HG03469 (cell line): ENCODE measurements at regions not wholly inside any gene's neighbourhood (a gene's known extent, or its start where the extent isn't known, plus 50 kb on each side); places are given as distances from the start of the nearest gene placed in this dataset.

Experiments
- ATAC-seq: cut with Tn5 transposase; IDR thresholded peaks from one replicate; pipeline ENCODE4 v1.9.1; 2021; ENCODE audit warnings: mild to moderate bottlenecking, moderate library complexity, moderate number of reproducible peaks; ENCODE audit not compliant: unreplicated experiment

DNA sequence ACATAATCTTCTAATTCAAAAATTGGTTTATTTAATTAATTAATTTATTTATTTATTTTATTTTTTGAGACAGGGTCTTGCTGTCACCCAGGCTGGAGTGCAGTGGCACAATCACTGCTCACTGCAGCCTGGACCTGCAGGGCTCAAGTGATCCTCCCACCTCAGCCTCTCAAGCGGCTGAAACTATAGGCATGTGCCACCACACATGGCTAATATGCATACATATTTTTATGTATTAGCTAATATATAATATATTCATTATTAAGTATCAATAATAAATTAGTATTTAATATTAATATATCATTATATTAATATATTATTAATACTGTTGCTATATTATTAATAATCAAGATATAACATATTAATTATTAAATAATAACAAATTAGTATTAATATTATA is 406.7 kb downstream of the GPATCH2 start:
- no peak for ATAC-seq

DNA sequence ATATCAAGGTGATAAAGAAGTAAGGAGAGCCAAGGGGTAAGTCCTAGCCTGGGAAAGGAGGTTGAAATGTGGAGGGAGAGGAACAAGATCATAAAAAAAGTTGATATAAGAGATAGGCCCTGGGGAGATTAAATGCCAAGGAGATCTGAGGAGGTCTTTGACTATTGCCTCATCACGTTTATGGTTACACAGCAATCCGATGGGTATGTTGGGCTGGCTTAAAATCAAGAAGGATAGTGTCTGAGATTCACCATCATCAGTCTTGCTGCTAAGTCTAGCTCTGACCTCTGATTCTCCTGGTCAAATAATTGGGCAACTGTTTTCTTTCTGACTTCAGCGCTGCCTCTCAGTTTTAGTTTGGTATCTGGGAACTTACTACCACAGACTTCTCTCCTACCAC is 416.3 kb downstream of the GPATCH2 start:
- no peak for ATAC-seq

DNA sequence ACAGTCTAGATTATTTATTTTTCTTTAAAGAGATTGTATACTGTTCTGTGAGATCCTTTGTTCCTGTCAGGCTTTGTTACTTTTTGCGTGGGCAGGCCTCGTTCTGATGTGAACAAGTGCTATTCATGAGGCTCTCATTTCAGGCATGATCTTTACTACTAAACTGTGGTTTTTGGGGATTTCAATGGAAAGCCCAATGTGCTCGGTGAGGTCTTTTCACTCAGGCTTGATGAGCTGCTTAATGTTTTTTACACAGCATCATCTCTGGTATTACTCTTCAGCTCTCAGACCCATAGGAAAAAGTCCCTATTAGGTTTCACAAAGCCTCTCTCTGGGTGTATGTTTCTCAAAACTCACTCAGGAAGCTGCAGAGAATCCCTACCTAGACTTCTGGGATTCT is 419.4 kb downstream of the GPATCH2 start:
- ATAC-seq = peak; percentile 62

GRCh38 chr1:217205578-217205977 is 425.3 kb downstream of the GPATCH2 start:
- no peak for ATAC-seq

DNA sequence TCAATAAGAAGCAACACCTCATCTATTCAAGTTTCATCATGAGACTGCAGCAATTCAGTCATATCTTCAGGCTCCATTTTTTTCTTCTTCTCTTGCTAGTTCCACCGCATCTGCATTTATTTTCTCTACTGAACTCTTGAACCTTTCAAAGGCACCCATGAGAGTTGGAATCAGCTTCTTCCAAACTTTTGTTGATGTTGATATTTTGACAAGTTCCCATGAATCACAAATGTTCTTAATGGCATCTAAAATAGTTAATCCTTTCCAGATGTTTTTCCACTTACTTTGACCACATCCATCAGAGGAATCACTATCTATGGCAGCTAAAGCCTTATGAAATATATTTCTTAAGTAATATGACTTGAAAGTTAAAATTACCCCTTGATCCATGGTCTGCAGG is 434.3 kb downstream of the GPATCH2 start:
- ATAC-seq = no peak

DNA sequence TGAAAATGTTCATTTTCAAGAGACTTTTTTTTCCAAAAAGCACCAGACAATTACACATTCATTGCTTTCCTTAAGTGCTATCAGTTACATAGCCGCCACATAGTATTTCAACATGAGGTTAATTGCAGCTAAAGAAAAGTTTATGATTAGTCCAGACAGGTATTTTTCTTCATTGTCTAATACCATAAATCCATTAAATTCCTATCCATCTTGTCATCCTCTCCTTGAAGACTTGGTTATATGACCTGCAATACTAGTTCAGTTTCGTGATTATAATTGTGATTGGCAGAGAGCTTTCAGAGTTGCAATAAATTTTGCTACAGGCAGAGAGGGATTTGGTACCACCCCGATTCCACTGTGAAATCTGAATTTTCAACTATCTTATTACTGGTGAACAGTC is 437.7 kb downstream of the GPATCH2 start:
- no peak for ATAC-seq

- ATAC-seq = no peak
These were observed 439.4 kb downstream of the GPATCH2 start for GRCh38 chr1:217191441-217191840.

- ATAC-seq = no peak
These were observed 440.5 kb downstream of the GPATCH2 start for GRCh38 chr1:217190359-217190758.

GRCh38 chr1:217189362-217189761 is 441.5 kb downstream of the GPATCH2 start:
- ATAC-seq = no peak

DNA sequence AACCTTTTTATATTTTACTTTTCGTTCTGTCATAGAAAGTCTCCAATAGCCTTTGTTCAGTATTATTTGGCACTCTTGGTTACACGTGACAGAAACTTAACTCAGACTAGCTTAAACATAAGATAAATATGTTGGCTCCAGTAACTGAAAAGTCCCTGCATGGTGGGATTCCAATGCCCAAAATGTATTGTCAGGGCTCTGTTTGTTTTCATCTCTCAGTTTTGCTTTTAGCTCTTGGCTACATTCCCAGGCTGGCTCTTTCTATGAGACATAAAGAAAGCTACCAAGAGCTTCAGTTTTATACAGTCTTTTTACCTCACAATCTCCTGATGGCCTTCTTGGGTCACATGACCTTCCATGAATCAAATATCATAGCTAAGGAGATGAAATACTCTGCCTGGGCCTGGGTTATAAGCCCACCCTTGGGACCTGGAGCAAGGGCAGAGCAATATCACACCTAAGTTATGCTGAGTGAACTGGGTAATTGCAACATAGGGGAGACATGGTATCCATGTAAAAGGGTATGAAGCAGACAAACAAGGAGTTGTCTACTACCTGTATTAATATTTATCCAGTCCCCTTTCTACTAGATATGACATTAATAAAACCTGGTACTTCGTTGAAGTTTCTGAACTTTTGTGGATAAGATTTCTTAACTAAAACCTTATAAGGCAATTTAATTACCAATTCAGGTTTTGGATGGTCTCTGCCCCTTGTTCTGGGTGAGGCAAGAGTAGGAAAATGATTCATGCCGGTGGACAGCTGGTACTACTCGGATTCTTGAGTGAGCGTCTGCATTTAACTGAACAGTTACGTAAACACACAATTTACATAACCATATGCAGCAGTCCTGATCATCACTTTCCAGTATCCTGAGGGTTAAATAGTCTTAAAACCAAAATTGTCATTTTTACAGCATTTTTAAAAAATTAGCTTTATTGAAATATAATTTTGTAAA is 442.3 kb downstream of the GPATCH2 start:
- no peak for ATAC-seq

DNA sequence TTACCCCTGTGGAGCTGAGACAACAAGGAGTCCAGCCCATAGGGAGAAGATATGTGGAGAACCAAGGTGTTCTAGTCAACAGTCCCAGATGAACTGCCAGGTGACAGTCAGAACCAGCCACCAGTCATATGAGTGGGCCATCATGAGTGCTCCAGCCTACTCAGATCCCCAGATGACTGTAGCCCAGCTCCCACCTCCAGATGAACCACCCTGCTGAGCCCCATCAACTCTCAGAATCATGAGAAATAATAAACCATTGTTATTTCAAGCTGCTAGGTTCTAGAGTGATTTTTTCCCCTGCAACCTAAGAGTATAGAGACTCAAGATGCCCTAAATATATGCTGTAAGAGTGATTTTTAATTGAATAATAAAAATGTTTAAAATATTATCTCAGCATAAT is 444.2 kb downstream of the GPATCH2 start:
- ATAC-seq = no peak

- no peak for ATAC-seq
These were observed 446.0 kb downstream of the GPATCH2 start for GRCh38 chr1:217184854-217185253.

DNA sequence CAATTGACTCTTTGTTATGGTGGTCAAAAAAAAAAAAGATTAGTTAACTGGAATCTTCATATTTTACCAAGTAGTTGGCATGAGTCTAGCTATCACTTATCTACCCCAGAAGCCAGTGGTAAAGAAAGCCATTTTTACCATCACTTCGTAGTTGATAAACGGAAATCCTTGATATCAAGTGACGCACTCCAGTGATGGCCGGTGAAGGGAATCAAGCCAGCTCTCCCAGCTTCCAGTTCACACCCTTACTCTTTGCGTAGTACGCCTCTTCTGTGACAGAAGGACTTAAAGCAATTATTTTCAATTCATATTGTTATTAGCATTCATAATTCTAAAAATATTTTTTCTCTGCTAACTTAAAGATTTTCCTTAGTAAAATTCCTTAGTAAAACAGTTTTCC is 447.9 kb downstream of the GPATCH2 start:
- no peak for ATAC-seq

DNA sequence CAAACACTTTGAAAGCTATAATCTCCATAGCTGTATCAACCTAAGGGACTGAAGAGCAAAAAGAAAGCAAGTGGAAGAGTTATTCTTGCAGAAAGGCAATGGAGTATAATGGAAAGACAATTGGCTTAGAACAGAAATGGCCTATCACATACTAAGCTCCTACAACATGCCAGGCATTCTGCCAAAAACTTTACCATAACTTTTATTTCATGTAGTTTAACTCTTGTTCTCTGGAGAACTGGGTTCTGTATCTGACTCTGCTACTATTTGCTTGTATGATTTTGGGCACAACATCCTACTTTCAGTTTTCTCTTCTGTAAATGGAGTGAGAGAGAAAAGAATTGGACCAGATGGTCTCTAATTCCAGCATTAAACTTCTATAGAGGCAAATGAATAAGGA is 449.1 kb downstream of the GPATCH2 start:
- no peak for ATAC-seq

DNA sequence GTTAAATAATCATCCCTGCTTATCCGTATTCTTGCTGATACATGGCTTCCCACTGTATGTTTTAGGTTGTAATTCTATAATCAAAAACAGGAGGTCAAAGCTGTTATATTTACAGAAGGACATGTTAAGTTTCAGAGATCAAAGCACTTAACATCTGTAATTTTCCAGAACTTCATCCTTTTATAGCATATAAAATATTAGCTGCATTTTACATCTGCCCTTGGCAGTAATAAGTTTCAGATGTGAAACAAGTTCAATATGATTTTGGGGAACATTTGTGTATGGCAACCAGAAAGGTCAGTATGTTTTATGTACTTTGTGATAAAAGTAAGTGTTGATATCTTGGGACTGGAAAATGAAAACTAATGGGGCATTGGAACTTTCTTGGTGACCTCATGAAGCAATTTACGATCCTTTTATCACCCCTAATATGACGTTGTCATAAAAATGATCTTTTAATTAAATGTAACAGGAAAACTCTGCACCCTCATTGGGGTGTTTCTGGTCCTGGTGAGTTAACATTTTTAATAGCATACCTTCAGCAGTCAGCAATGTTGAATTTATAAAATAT is 449.6 kb downstream of the GPATCH2 start:
- ATAC-seq = no peak

DNA sequence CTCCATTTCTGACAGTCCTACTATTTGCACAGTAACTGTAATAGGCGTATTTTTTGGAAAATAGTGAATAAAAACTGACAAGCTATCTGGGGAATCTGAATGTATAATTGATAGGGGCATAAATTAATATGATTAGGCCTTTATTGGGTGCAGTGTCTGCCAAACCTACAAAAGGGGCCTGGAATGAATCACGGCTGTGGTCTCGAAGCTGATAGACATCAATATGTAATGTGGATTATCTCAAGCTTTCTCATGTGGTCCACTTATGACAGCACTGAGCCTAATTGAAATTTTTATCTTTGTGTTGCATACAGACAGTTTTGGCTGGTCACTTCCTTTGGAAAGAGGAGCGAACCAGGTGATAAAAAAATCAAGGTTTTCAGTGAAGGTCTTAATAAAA is 450.4 kb downstream of the GPATCH2 start:
- no peak for ATAC-seq

DNA sequence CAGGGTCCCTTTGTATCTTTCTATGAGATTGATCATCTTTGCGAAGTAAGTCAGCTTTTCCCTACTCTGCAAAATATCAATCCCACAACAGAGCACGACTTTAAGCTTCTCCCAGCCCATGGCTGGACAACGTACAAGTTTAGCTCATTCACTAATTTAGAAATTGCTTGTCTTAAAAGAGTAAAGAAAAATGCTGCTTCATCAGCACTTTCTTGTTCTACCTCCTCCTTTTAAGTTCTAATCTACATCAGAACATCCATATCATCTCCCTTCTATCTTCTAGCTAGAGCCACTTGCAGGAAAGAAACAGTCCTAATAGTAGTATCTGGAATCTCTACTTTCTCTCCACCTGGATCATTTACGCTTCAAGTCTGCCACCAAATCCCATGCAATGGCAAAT is 441.2 kb upstream of the ESRRG start:
- no peak for ATAC-seq

- no peak for ATAC-seq
These were observed 430.1 kb upstream of the ESRRG start for GRCh38 chr1:217153361-217153760.

- no peak for ATAC-seq
These were observed 427.1 kb upstream of the ESRRG start for GRCh38 chr1:217150366-217150765.

DNA sequence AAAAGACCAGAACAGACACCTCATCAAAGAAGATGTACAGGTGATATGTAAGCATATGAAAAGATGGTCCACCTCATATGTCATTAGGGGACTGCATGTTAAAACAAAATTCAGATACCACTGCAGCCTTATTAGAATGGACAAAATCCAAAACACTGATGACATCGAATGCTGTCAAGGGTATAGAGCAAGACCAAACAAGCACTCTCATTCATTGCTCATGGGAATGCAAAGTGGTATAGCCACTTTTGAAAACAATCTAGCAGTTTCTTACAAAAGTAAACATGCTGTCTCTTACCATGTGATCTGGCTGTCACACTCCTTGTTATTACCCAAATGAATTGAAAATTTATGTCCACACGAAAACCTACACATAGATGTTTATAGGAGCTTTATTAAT is 426.6 kb upstream of the ESRRG start:
- no peak for ATAC-seq

DNA sequence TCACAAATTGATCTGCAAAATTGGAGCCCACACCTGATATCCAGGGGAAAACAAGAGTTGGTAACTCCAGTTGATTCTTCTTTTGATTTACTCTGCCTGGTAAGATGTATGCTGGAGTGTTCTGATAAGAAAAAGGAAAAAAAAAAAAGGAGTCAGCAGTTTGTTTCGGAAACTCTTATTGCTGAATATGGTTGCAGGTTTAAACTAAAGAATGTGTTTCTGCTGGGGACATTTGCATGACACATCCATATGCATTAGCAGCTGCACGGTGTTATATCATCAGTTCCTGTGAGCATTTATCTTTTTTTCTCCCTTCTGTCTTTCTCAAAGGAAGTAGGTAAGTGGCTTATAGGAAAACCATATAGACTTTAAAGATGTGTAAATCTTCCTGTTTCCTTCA is 418.5 kb upstream of the ESRRG start:
- no peak for ATAC-seq
